MM.1S (cell line): ENCODE measurements at regions not wholly inside any gene's neighbourhood (a gene's known extent, or its start where the extent isn't known, plus 50 kb on each side); places are given as distances from the start of the nearest gene placed in this dataset.

Experiments
- DNase-seq: peaks from one replicate; pipeline ENCODE4 v3.0.0-alpha.2; 2015
- H2AFZ ChIP-seq: fragments of 300-600 bp; sonication (generic); 2 replicates; pipeline ENCODE4 v1.6.0; 2016; ENCODE audit warnings: antibody characterized with exemption, low read length
- H3F3A ChIP-seq: fragments of 300-600 bp; sonication (generic); 2 replicates; pipeline ENCODE4 v1.6.1; 2016; ENCODE audit warnings: mild to moderate bottlenecking, antibody characterized with exemption, low read length, moderate library complexity, mixed read lengths; ENCODE audit not compliant: insufficient read depth
- H3K27ac ChIP-seq: fragments of 300-600 bp; sonication (generic); 2 replicates; pipeline ENCODE4 v1.5.1; 2016; ENCODE audit warnings: mild to moderate bottlenecking, low read length
- H3K27me3 ChIP-seq: fragments of 300-600 bp; sonication (generic); replicated peaks from 2 replicates; pipeline ENCODE4 v1.6.0; 2016; ENCODE audit warnings: low read length; ENCODE audit not compliant: insufficient read depth
- H3K36me3 ChIP-seq: fragments of 300-600 bp; sonication (generic); replicated peaks from 2 replicates; pipeline ENCODE4 v1.6.1; 2016; ENCODE audit warnings: mild to moderate bottlenecking, low read length, mixed read lengths; ENCODE audit not compliant: insufficient read depth
- H3K4me1 ChIP-seq: fragments of 300-600 bp; sonication (generic); 2 replicates; pipeline ENCODE4 v1.6.1; 2016; ENCODE audit warnings: low read length, mixed read lengths
- H3K4me2 ChIP-seq: fragments of 300-600 bp; sonication (generic); 2 replicates; pipeline ENCODE4 v1.6.0; 2016; ENCODE audit warnings: low read depth, low read length
- H3K4me3 ChIP-seq: fragments of 300-600 bp; sonication (generic); 2 replicates; pipeline ENCODE4 v1.5.1; 2016; ENCODE audit warnings: low read length, mixed read lengths
- H3K79me2 ChIP-seq: fragments of 300-600 bp; sonication (generic); 2 replicates; pipeline ENCODE4 v1.6.1; 2016; ENCODE audit warnings: mixed run types, low read length, mixed read lengths
- H3K9ac ChIP-seq: fragments of 300-600 bp; sonication (generic); 2 replicates; pipeline ENCODE4 v1.6.1; 2016; ENCODE audit warnings: low read length, mixed read lengths
- H3K9me2 ChIP-seq: fragments of 300-600 bp; sonication (generic); replicated peaks from 2 replicates; pipeline ENCODE4 v1.6.1; 2016; ENCODE audit warnings: mild to moderate bottlenecking, low read length, mixed read lengths; ENCODE audit not compliant: insufficient read depth
- H3K9me3 ChIP-seq: fragments of 300-600 bp; sonication (generic); replicated peaks from 2 replicates; pipeline ENCODE4 v1.6.1; 2016; ENCODE audit warnings: mild to moderate bottlenecking, low read length, mixed read lengths; ENCODE audit not compliant: insufficient read depth
- H4K20me1 ChIP-seq: fragments of 300-600 bp; sonication (generic); 2 replicates; pipeline ENCODE4 v1.6.1; 2016; ENCODE audit warnings: mild to moderate bottlenecking, low read length, moderate library complexity, mixed read lengths; ENCODE audit not compliant: insufficient read depth
- CTCF ChIP-seq: fragments of 300-600 bp; sonication (generic); IDR thresholded peaks from 2 replicates; pipeline ENCODE4 v1.5.1; 2016; ENCODE audit warnings: antibody characterized with exemption, low read length, mixed read lengths
- EZH2 ChIP-seq: fragments of 300-600 bp; sonication (generic); optimal IDR thresholded peaks from 2 replicates; pipeline ENCODE3; 2017; ENCODE audit warnings: low read depth, mild to moderate bottlenecking, antibody characterized with exemption, low read length, mixed read lengths
- EZH2phosphoT487 ChIP-seq: fragments of 300-600 bp; sonication (generic); IDR thresholded peaks from 2 replicates; pipeline ENCODE4 v1.6.1; 2018; ENCODE audit warnings: antibody characterized with exemption, low read length

GRCh38 chr18:29821544-29821943 lies 1221.0 kb downstream of the DSC3 start:
- Histone ChIP-seq H2AFZ (no peak overlapping the region), H3K9ac (no peak overlapping the region), H3K9me2 (no peaks in the 10 kb centered on the region), H3K4me2 (no peak overlapping the region), H3K27me3 (no peaks in the 10 kb centered on the region), H3F3A (no peaks in the 10 kb centered on the region), H3K36me3 (no peaks in the 10 kb centered on the region), H4K20me1 (no peaks in the 10 kb centered on the region), H3K27ac (no peak overlapping the region), H3K9me3 (no peaks in the 10 kb centered on the region), H3K79me2 (no peaks in the 10 kb centered on the region), H3K4me3 (no peak overlapping the region), H3K4me1 (no peaks in the 10 kb centered on the region)
- DNase-seq: no peak
- TF ChIP-seq CTCF (no peak), EZH2 (no peak), EZH2phosphoT487 (no peak)

DNA sequence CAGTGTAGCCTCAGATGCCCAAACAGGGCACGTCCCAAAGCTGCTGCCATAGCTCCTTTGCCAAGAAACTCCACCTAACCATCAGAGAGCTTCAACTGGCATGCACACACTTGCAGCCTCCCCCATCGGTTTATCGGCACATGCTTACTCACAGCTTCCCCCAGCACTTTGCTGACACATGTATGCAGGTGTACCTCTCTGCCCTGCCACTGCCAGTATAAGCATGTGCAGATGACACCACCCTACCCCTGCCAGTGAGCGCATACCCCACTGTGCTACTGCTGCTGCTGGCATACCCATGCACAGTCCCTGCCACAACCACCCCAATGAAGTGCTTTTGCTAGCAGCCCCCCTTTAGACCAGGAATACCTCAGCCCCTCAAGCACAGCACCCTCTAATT lies 1231.0 kb downstream of the DSC3 start:
- Histone ChIP-seq H3K79me2 (no peaks in the 10 kb centered on the region), H3K36me3 (no peaks in the 10 kb centered on the region), H3F3A (no peaks in the 10 kb centered on the region), H3K9me3 (no peaks in the 10 kb centered on the region), H3K27ac (no peak overlapping the region), H3K4me2 (no peak overlapping the region), H4K20me1 (no peaks in the 10 kb centered on the region), H3K9ac (no peak overlapping the region), H3K9me2 (no peaks in the 10 kb centered on the region), H3K27me3 (no peaks in the 10 kb centered on the region), H2AFZ (no peak overlapping the region), H3K4me3 (no peak overlapping the region), H3K4me1 (no peaks in the 10 kb centered on the region)
- TF ChIP-seq CTCF: no peak
- no peak for TF ChIP-seq EZH2
- no peak for TF ChIP-seq EZH2phosphoT487
- DNase-seq: no peak

GRCh38 chr18:29780816-29781215 lies 1261.7 kb downstream of the DSC3 start:
- Histone ChIP-seq H3K4me3 (no peak overlapping the region), H3K36me3 (no peaks in the 10 kb centered on the region), H3F3A (no peaks in the 10 kb centered on the region), H3K27ac (no peak overlapping the region), H2AFZ (no peak overlapping the region), H3K27me3 (no peaks in the 10 kb centered on the region), H3K9ac (no peak overlapping the region), H4K20me1 (no peaks in the 10 kb centered on the region), H3K9me3 (no peaks in the 10 kb centered on the region; the same call in 1 of the 2 replicates), H3K4me2 (no peak overlapping the region), H3K4me1 (no peaks in the 10 kb centered on the region), H3K79me2 (no peaks in the 10 kb centered on the region), H3K9me2 (no peaks in the 10 kb centered on the region)
- no peak for DNase-seq
- TF ChIP-seq CTCF (no peak), EZH2 (no peak), EZH2phosphoT487 (no peak)
